Keratinocyte (primary cell): ENCODE measurements at regions not wholly inside any gene's neighbourhood (a gene's known extent, or its start where the extent isn't known, plus 50 kb on each side); places are given as distances from the start of the nearest gene placed in this dataset.

Source experiments
- CTCF ChIP-seq, 3 experiments: IDR thresholded peaks in 1 of 3; conservative IDR thresholded peaks in 1 of 3; optimal IDR thresholded peaks in 1 of 3; 2 replicates in 2 of 3; 3 replicates in 1 of 3; pipeline versions ENCODE3 to v1.5.1; 2011; ENCODE audit warnings: low read length in 3 of 3, mild to moderate bottlenecking in 3 of 3, moderate library complexity in 2 of 3, control low read depth in 1 of 3, inconsistent platforms in 1 of 3; ENCODE audit not compliant: insufficient read depth in 2 of 3; ENCODE audit errors: extremely low read depth in 1 of 3
- EZH2 ChIP-seq: IDR thresholded peaks from one replicate; pipeline ENCODE4 v1.6.1; 2012; ENCODE audit warnings: inconsistent platforms, mild to moderate bottlenecking, low read length, moderate library complexity

- TF ChIP-seq CTCF (optimal IDR thresholded peaks at IDR 0.05 in 1 of 3, IDR thresholded peaks at IDR 0.05 in 1 of 3, conservative IDR thresholded peaks at IDR 0.05 in 1 of 3; ENCODE audit: extremely low read depth in 1 of 3, insufficient read depth in 2 of 3, low read length in 3 of 3) (no peak), EZH2 (no peak)
Observed at GRCh38 chr9:88783711-88784083, 207.6 kb upstream of the S1PR3 start.
